Activated T-cell treated with anti-CD3 and anti-CD28 coated beads, Interleukin-2, amount 50 U/mL, for 48 hours (primary cell): ENCODE measurements at regions not wholly inside any gene's neighbourhood (a gene's known extent, or its start where the extent isn't known, plus 50 kb on each side); places are given as distances from the start of the nearest gene placed in this dataset.

Source experiments
- DNase-seq, 2 experiments: peaks; one replicate each; pipeline ENCODE4 v3.0.0-alpha.2; 2020

GRCh38 chr14:76924371-76925096, 98.3 kb downstream of the LRRC74A start:
- no peak for DNase-seq

GRCh38 chr14:76923431-76924370, 97.5 kb downstream of the LRRC74A start:
- DNase-seq = no peak

GRCh38 chr14:76922584-76922983, 96.4 kb downstream of the LRRC74A start:
- DNase-seq = no peak

- no peak for DNase-seq
Observed at GRCh38 chr14:76922092-76922491, 95.9 kb downstream of the LRRC74A start.

- DNase-seq = no peak
Observed at GRCh38 chr14:76921088-76921399, 94.8 kb downstream of the LRRC74A start.

GRCh38 chr14:76920331-76921087, 94.3 kb downstream of the LRRC74A start:
- DNase-seq = no peak

- DNase-seq = peak in 1 of 2 experiments; percentile 49
Observed at GRCh38 chr14:76919431-76920330, 93.5 kb downstream of the LRRC74A start.
